Right lobe of liver (tissue), 4 donors: ENCODE measurements at regions not wholly inside any gene's neighbourhood (a gene's known extent, or its start where the extent isn't known, plus 50 kb on each side); places are given as distances from the start of the nearest gene placed in this dataset.

ENCODE experiments used
- POLR2A ChIP-seq: fragments of 450-650 bp; IDR thresholded peaks from one replicate; pipeline ENCODE4 v1.6.1; 2017; ENCODE audit warnings: antibody characterized with exemption, mild to moderate bottlenecking
- TF ChIP-seq, protein P1 (sequence below), 4 donors: fragments of 200-600 bp in 3 of 4; fragments of 450-650 bp in 1 of 4; IDR thresholded peaks; one replicate each; pipeline versions ENCODE4 v1.5.1 to v1.8.0; 2016 to 2022; ENCODE audit warnings: antibody characterized with exemption in 4 of 4, mild to moderate bottlenecking in 2 of 4
- donor health status: DM: no; HTN: no; CAD: no.
- donor health status: DM: no; HTN: no; CAD: no.
- donor health status: DM: no; HTN: yes; CAD: no.

DNA sequence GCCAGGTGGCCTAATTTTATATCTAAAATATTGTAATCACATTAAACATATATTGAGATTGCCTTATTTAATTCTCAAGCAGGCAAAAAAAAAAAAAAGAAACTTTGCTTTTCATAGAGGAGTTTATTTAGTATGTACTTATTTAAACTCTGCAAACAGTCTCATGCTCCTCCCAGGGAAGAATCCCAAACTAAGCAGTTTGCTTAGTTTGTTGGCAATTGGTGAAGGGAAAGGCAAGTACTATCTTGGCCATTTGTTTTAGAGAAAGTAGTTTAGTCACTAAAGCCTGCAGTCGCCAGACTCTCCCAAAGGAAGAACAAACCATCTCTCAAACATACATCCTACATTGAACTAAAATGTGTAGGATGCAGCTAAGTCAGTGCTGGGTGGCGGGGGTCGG lies 226.8 kb downstream of the CDC14C start:
- TF ChIP-seq POLR2A = no peak
- TF ChIP-seq, protein P1, sequence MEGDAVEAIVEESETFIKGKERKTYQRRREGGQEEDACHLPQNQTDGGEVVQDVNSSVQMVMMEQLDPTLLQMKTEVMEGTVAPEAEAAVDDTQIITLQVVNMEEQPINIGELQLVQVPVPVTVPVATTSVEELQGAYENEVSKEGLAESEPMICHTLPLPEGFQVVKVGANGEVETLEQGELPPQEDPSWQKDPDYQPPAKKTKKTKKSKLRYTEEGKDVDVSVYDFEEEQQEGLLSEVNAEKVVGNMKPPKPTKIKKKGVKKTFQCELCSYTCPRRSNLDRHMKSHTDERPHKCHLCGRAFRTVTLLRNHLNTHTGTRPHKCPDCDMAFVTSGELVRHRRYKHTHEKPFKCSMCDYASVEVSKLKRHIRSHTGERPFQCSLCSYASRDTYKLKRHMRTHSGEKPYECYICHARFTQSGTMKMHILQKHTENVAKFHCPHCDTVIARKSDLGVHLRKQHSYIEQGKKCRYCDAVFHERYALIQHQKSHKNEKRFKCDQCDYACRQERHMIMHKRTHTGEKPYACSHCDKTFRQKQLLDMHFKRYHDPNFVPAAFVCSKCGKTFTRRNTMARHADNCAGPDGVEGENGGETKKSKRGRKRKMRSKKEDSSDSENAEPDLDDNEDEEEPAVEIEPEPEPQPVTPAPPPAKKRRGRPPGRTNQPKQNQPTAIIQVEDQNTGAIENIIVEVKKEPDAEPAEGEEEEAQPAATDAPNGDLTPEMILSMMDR (IDR thresholded peaks at IDR 0.05) = no peak
